HG03159 (cell line): ENCODE measurements at regions not wholly inside any gene's neighbourhood (a gene's known extent, or its start where the extent isn't known, plus 50 kb on each side); places are given as distances from the start of the nearest gene placed in this dataset.
"Not testable (repeated sequence)": the region's sequence is repeated elsewhere in the genome, so short reads cannot be mapped to it uniquely, and the experiment has no call there.

ENCODE experiments used
- ATAC-seq: cut with Tn5 transposase; IDR thresholded peaks from one replicate; pipeline ENCODE4 v1.9.1; 2021; ENCODE audit warnings: mild to moderate bottlenecking, moderate library complexity; ENCODE audit not compliant: unreplicated experiment

GRCh38 chr1:14177866-14178265, 420.6 kb upstream of the KAZN start:
- ATAC-seq, result not testable (repeated sequence)

- no peak for ATAC-seq
Observed at GRCh38 chr1:14180738-14181137, 417.7 kb upstream of the KAZN start.

GRCh38 chr1:14181191-14181795, 417.2 kb upstream of the KAZN start:
- no peak for ATAC-seq

- ATAC-seq, result no peak
Observed at GRCh38 chr1:14182856-14183255, 415.6 kb upstream of the KAZN start.

- no peak for ATAC-seq
Observed at GRCh38 chr1:14183329-14183728, 415.2 kb upstream of the KAZN start.

GRCh38 chr1:14184454-14184853, 414.0 kb upstream of the KAZN start:
- ATAC-seq, result no peak

GRCh38 chr1:14189381-14189780, 409.1 kb upstream of the KAZN start:
- no peak for ATAC-seq

- ATAC-seq, result no peak
Observed at GRCh38 chr1:14190508-14190907, 408.0 kb upstream of the KAZN start.

- no peak for ATAC-seq
Observed at GRCh38 chr1:14194511-14194910, 404.0 kb upstream of the KAZN start.

GRCh38 chr1:14205066-14205465, 393.4 kb upstream of the KAZN start:
- ATAC-seq, result no peak

- no peak for ATAC-seq
Observed at GRCh38 chr1:14215151-14215550, 383.3 kb upstream of the KAZN start.

- no peak for ATAC-seq
Observed at GRCh38 chr1:14217384-14217783, 381.1 kb upstream of the KAZN start.

GRCh38 chr1:14220324-14220723, 378.2 kb upstream of the KAZN start:
- no peak for ATAC-seq

GRCh38 chr1:14220811-14221210, 377.7 kb upstream of the KAZN start:
- ATAC-seq, result no peak

GRCh38 chr1:14222086-14222485, 376.4 kb upstream of the KAZN start:
- ATAC-seq, result no peak

GRCh38 chr1:14228677-14229076, 369.8 kb upstream of the KAZN start:
- ATAC-seq, result no peak

- ATAC-seq, result no peak
Observed at GRCh38 chr1:14233510-14233909, 365.0 kb upstream of the KAZN start.

- no peak for ATAC-seq
Observed at GRCh38 chr1:14236097-14236496, 362.4 kb upstream of the KAZN start.

GRCh38 chr1:14238472-14239307, 359.8 kb upstream of the KAZN start:
- ATAC-seq, result no peak

GRCh38 chr1:14240265-14240664, 358.2 kb upstream of the KAZN start:
- ATAC-seq, result no peak

GRCh38 chr1:14242123-14242522, 356.4 kb upstream of the KAZN start:
- no peak for ATAC-seq

GRCh38 chr1:14242870-14243269, 355.6 kb upstream of the KAZN start:
- no peak for ATAC-seq

GRCh38 chr1:14245954-14246353, 352.5 kb upstream of the KAZN start:
- no peak for ATAC-seq
